Activated T-helper 2 cell treated with anti-CD3 and anti-CD28 coated beads, Interferon-gamma antibody, Interleukin-2, Interleukin-4, amounts not matched to agents 10 μg/mL and 5 μg/mL and 100 μg/mL, durations not matched to agents 14 hours and 24 hours and 36 hours (primary cell): ENCODE measurements at regions not wholly inside any gene's neighbourhood (a gene's known extent, or its start where the extent isn't known, plus 50 kb on each side); places are given as distances from the start of the nearest gene placed in this dataset.
"Not testable (repeated sequence)": the region's sequence is repeated elsewhere in the genome, so short reads cannot be mapped to it uniquely, and the experiment has no call there.

Experiments
- DNase-seq: peaks from one replicate; pipeline ENCODE4 v3.0.0; 2021; ENCODE audit warnings: low spot score
- H3K27ac Mint-ChIP-seq: one replicate; pipeline ENCODE4 v1.8.0; 2021; ENCODE audit warnings: mixed read lengths
- H3K27me3 Mint-ChIP-seq: one replicate; pipeline ENCODE4 v1.8.0; 2021; ENCODE audit warnings: low read depth, mixed read lengths
- H3K36me3 Mint-ChIP-seq: one replicate; pipeline ENCODE4 v1.8.0; 2021; ENCODE audit warnings: low read depth, mixed read lengths
- H3K4me1 Mint-ChIP-seq: one replicate; pipeline ENCODE4 v1.8.0; 2021; ENCODE audit warnings: low read depth, mixed read lengths
- H3K4me3 Mint-ChIP-seq: one replicate; pipeline ENCODE4 v1.8.0; 2021; ENCODE audit warnings: low read depth, mild to moderate bottlenecking, moderate library complexity, mixed read lengths
- H3K9me3 Mint-ChIP-seq: one replicate; pipeline ENCODE4 v1.8.0; 2021; ENCODE audit warnings: mixed read lengths
- intact Hi-C: fragments of 100-400 bp; cut with micrococcal nuclease; formaldehyde crosslinking; loops from one replicate; pipeline ENCODE4 v1.15.1; 2023

DNA sequence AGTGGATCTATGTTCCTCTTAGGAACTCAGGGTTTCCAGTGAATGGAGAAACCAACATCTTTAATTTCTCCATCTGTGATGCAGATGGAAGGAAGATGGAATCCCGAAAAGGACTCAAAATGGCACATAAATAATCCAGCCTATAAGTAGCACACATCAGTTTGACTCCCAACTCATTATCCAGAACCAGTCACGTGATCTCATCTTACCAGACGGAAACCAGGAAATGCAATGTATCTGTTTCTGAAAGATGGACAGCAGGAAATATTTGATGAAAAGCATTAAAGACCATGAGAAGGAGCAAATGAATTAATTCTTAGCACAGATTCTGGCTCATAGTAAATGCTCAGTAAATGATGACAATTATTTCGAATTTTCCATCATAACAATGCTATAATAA, 443.1 kb upstream of the FMR1 start:
- Mint-ChIP-seq H3K4me1 (no peaks in the 10 kb centered on the region), H3K36me3 (no peaks in the 10 kb centered on the region), H3K27ac (no peak overlapping the region), H3K9me3 (no peaks in the 10 kb centered on the region), H3K4me3 (no peak overlapping the region), H3K27me3 (no peaks in the 10 kb centered on the region)
- DNase-seq = no peak
- intact Hi-C loops = no loop called here

DNA sequence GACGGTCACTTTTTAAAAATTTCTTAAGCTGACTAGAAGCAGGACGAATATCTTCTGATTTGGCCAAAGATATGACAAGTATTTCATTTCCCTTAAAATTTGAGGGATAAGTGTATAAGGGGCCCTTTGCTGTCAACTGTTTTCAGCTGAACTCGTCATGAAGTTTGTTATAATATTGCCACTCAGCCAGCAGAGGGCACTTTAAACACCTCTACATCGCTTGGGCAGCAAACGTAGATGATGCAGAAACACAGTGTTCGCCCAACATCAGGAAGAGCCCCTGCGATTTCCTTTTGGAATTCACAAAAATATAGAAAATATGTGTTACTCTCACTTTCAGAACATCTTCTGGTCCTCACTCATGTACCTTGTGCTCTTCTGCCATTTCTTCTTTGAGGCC, 435.7 kb upstream of the FMR1 start:
- Mint-ChIP-seq H3K4me1 (no peaks in the 10 kb centered on the region), H3K27ac (no peak overlapping the region), H3K9me3 (no peaks in the 10 kb centered on the region), H3K27me3 (no peaks in the 10 kb centered on the region), H3K36me3 (no peaks in the 10 kb centered on the region), H3K4me3 (no peak overlapping the region)
- no peak for DNase-seq
- intact Hi-C loops = loop anchor here (1.0 kb wide), 1 partner anchor 328 kb away; no protein-coding TSS in a partner anchor

DNA sequence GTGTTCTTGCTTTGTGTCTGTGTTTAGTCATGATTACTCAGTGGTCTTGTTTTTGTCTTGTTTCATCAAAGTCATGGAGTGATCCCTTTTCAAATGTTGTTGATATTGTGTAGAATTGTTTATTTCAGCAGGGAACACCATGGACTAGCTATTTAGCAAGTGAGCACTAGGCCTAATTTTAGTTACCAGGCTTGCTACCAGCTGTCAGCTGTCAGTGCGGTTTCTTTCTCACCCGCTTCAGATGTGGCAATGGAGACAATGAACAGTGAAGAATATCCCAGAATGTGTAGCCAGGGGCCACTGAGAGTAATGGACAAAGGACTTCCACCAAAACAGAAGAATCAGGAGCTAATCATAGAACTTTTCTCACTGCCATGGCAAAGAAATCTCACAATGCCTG, 432.8 kb upstream of the FMR1 start:
- no peak overlapping the region for H3K4me3 Mint-ChIP-seq
- H3K9me3 Mint-ChIP-seq = no peaks in the 10 kb centered on the region
- intact Hi-C loops = no loop called here
- no peaks in the 10 kb centered on the region for H3K4me1 Mint-ChIP-seq
- H3K27ac Mint-ChIP-seq = no peak overlapping the region
- no peaks in the 10 kb centered on the region for H3K36me3 Mint-ChIP-seq
- no peaks in the 10 kb centered on the region for H3K27me3 Mint-ChIP-seq
- DNase-seq = no peak

DNA sequence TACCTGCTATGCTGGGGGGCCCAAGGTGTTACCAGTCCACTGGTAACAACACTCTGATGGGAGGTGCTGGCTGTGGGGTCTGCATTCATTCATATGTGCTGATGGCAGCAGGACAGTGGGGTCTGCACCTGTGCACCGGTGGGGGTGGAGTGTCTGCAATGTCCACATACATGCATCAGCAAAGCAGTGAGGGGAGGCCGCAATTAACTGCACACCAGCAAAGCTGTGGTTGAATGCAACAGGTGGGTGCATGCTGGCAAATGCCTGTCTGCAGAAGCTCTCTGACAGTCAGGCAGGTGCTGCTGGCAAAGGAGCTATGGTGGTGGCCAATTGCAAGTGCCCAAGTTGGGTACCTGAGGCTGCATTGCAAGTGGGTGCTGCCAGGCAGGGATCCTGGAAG, 426.5 kb upstream of the FMR1 start:
- H3K4me3 Mint-ChIP-seq = no peak overlapping the region
- no peaks in the 10 kb centered on the region for H3K4me1 Mint-ChIP-seq
- no peak for DNase-seq

DNA sequence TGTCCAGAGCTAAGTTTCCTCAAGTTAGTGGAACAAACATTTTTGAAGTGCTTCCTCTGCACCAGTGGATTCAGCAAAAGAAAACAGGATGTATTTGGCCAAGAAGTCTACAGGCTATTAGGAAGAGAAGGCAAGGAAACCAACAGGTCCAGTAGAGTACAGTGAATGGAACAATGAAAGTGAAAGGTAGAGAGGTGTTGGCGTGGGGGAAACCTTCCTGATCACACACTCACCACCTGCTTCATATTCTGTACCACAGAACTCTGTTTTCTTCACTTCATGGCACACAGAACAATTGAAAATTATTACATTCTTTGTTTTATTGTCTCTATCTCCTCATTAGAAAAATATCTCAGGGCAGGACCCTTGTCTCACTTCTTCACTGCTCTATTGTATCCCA, 417.4 kb upstream of the FMR1 start:
- intact Hi-C loops = no loop called here
- Mint-ChIP-seq H3K9me3 (no peaks in the 10 kb centered on the region), H3K4me3 (no peak overlapping the region), H3K27ac (no peak overlapping the region), H3K36me3 (no peaks in the 10 kb centered on the region), H3K27me3 (no peaks in the 10 kb centered on the region), H3K4me1 (no peaks in the 10 kb centered on the region)
- DNase-seq = no peak

More for the DNA sequence above, 426.5 kb upstream of the FMR1 start:
- intact Hi-C loops = no loop called here
- Mint-ChIP-seq H3K27me3 (no peaks in the 10 kb centered on the region), H3K27ac (no peak overlapping the region), H3K36me3 (no peaks in the 10 kb centered on the region), H3K9me3 (no peaks in the 10 kb centered on the region)

DNA sequence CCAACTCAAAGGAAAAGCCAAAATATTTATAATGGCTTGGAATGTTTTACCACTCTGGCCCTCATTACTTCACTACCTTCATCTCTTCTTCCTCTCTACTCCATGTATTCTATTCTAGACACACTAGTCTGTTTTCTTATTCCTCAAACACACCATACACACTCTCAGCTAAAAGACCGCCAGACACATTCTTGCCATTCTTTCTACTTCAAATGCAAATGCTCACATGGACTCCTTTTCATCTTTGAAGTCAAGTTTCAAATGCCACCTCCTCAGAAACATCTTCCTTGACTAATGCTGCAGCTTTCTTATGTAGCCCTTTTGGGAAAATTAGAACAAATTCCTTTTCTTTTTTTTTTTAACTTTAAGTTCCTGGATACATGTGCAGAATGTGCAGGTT, 412.9 kb upstream of the FMR1 start:
- H3K27me3 Mint-ChIP-seq = no peaks in the 10 kb centered on the region
- no peaks in the 10 kb centered on the region for H3K4me1 Mint-ChIP-seq
- H3K4me3 Mint-ChIP-seq = no peak overlapping the region
- no peak overlapping the region for H3K27ac Mint-ChIP-seq
- intact Hi-C loops = no loop called here
- no peaks in the 10 kb centered on the region for H3K36me3 Mint-ChIP-seq
- DNase-seq = no peak
- H3K9me3 Mint-ChIP-seq = no peaks in the 10 kb centered on the region

DNA sequence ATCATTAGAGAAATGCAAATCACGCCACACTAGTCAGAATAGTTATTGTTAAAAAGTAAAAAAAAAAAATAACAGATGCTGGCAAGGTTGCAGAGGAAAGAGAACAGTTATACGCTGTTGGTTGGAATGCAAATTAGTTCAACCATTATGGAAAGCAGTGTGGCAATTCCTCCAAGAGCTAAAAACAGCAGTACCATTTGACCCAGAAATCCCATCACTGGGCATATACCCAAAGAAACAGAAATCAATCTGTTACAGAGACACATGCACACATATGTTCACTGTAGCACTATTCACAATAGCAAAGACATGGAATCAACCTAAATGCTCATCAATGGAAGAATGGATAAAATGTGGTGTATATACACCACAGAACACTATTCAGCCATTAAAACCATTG, 388.7 kb upstream of the FMR1 start:
- Mint-ChIP-seq H3K36me3 (no peaks in the 10 kb centered on the region), H3K27ac (no peak overlapping the region), H3K4me1 (no peaks in the 10 kb centered on the region), H3K9me3 (peaks cover 6% of the 10 kb centered on the region), H3K27me3 (no peaks in the 10 kb centered on the region), H3K4me3 (no peak overlapping the region)
- no peak for DNase-seq
- intact Hi-C loops = no loop called here

DNA sequence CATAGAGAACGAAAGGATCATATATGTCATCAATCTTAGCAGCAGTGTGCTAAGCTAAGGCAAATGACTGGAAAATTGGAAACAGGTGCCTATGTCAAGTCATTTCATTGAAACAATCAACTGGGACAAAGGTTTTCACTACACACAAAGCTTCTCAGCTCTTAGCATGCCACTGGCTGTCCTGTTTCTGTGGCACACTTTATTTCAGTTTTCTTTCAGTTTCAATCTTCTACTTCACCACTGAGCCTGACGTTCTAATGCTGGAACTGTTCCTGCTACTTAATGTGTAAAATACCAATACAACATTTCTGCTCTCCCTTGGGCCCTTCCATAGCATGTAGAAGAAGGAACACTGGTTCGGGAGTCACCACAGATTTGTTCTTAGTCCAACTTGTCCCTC, 378.3 kb upstream of the FMR1 start:
- no peak overlapping the region for H3K4me3 Mint-ChIP-seq
- DNase-seq = no peak
- no peaks in the 10 kb centered on the region for H3K36me3 Mint-ChIP-seq
- no peak overlapping the region for H3K27ac Mint-ChIP-seq
- intact Hi-C loops = no loop called here
- no peaks in the 10 kb centered on the region for H3K4me1 Mint-ChIP-seq
- no peaks in the 10 kb centered on the region for H3K9me3 Mint-ChIP-seq
- no peaks in the 10 kb centered on the region for H3K27me3 Mint-ChIP-seq

DNA sequence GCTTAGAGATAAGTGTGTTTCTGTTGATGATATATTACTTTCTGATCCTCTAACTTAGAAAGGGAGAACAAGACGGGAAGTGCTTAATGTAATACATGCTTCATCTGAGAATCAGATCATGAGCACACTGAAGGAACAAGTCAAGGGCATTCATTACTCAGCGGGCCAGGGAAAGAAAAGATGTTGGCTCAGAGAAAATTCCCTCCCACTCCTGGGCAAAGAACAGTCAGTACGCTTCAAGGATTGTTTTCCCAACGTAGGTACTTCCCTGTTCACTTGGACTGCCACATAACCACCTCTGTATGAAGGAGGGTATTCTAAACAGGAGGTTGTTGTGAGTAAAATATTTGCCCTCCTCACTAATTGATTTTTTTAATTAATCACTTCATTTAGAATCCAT, 374.5 kb upstream of the FMR1 start:
- Mint-ChIP-seq H3K4me3 (no peak overlapping the region), H3K27ac (no peak overlapping the region), H3K27me3 (no peaks in the 10 kb centered on the region), H3K9me3 (no peaks in the 10 kb centered on the region), H3K4me1 (no peaks in the 10 kb centered on the region), H3K36me3 (no peaks in the 10 kb centered on the region)
- no peak for DNase-seq
- intact Hi-C loops = no loop called here

DNA sequence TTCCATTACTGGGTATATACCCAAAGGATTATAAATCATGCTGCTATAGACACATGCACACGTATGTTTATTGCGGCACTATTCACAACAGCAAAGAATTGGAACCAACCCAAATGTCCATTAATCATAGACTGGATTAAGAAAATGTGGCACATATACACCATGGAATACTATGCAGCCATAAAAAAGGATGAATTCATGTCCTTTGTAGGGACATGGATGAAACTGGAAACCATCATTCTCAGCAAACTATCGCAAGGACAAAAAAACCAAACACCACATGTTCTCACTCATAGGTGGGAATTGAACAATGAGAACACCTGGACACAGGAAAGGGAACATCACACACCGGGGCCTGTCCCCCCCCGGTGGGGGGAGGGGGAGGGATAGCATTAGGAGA, 363.7 kb upstream of the FMR1 start:
- not testable (repeated sequence) for H3K27ac Mint-ChIP-seq, DNase-seq, H3K4me1 Mint-ChIP-seq

DNA sequence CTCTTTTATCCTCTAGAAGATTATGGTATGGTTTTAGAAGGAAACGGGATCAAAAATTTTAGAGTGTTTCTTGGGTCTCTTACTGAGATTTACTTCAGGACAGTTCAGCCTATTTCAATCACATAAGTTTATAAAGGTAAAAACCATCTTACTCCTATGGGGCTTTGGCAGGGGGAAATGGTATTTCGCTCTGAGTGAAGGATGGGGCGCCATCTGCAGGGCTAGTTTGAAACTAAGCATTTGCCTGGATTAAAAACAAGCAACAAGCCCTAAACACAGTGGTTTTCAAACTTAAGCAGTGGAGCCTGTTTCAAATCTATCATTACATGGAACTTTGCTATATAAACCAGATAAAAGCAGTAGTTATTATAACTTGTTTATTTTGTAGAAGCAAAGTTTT, 361.5 kb upstream of the FMR1 start:
- no peak for DNase-seq
- Mint-ChIP-seq H3K27ac (no peak overlapping the region), H3K4me3 (no peak overlapping the region), H3K27me3 (no peaks in the 10 kb centered on the region), H3K4me1 (no peaks in the 10 kb centered on the region), H3K36me3 (no peaks in the 10 kb centered on the region), H3K9me3 (no peaks in the 10 kb centered on the region)
- intact Hi-C loops = no loop called here

More for the DNA sequence above, 363.7 kb upstream of the FMR1 start:
- H3K27me3 Mint-ChIP-seq, H3K36me3 Mint-ChIP-seq, intact Hi-C loops, H3K9me3 Mint-ChIP-seq, H3K4me3 Mint-ChIP-seq: not testable (repeated sequence)

DNA sequence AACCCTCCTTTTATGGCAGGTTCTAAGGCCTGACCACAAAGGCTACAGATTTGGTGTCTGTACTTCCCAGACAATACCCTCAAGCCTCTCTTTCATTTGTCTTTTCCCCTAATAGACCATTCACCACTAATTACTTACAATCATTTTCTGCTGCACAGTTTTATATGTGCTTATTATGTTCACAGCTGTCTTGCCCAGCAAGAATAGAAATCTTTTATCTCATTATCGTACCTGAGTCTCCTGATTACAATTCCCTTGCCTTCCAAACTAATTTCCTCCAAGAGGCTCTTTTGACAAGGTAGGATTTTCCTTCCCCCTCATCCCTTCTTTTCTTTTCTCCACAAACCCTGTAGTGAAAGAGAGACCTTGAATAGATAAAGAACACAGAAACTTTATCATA, 352.5 kb upstream of the FMR1 start:
- Mint-ChIP-seq H3K27me3 (no peaks in the 10 kb centered on the region), H3K4me1 (no peaks in the 10 kb centered on the region), H3K36me3 (no peaks in the 10 kb centered on the region), H3K27ac (no peak overlapping the region), H3K9me3 (no peaks in the 10 kb centered on the region), H3K4me3 (no peak overlapping the region)
- DNase-seq = no peak
- intact Hi-C loops = no loop called here

DNA sequence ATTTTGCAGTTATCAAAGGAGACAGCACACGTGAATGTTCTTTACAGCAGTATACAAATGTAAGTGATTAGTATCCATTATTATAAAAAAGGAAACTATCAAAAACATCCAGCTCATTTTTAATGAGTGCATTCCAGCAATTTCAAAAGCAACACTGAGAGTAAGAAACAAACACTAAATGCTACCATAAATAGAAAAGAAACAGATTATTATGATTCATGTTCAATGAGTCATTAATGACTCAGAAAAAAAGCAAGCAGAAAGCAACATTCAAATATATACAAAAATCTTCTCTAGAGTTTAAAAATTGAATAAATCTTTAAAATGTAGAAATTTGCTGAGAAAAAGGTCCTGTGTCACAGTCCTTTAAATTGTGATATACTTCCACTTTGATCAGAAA, 346.5 kb upstream of the FMR1 start:
- DNase-seq = no peak
- no peaks in the 10 kb centered on the region for H3K27me3 Mint-ChIP-seq
- H3K36me3 Mint-ChIP-seq = no peaks in the 10 kb centered on the region
- H3K4me1 Mint-ChIP-seq = no peaks in the 10 kb centered on the region
- H3K27ac Mint-ChIP-seq = no peak overlapping the region
- no peaks in the 10 kb centered on the region for H3K9me3 Mint-ChIP-seq
- intact Hi-C loops = no loop called here
- H3K4me3 Mint-ChIP-seq = no peak overlapping the region

DNA sequence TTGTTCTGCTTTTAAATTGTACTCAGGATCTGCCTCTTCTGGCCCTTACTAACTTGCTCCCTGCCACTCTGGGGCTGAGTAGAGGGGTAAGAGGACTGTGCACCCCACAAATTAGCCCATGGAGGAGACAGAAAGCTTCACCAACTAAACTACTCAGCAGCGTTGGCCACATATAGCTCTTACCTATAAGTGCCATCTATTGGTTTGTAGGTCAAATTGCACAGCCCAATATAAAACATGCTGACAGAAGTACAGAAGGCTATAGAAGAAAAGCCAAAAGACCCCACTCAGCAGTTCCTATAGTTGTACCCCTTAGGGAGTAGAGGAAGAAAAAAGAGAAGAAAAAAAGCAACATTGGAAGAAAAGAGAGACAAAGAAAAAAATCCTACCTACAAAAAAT, 341.2 kb upstream of the FMR1 start:
- Mint-ChIP-seq H3K4me1 (no peaks in the 10 kb centered on the region), H3K27me3 (no peaks in the 10 kb centered on the region)
- intact Hi-C loops = no loop called here

More for the DNA sequence above, 341.2 kb upstream of the FMR1 start:
- Mint-ChIP-seq H3K9me3 (no peaks in the 10 kb centered on the region), H3K4me3 (no peak overlapping the region), H3K36me3 (no peaks in the 10 kb centered on the region), H3K27ac (no peak overlapping the region)
- no peak for DNase-seq
